HG03097 (cell line): ENCODE measurements at regions not wholly inside any gene's neighbourhood (a gene's known extent, or its start where the extent isn't known, plus 50 kb on each side); places are given as distances from the start of the nearest gene placed in this dataset.

Experiments
- ATAC-seq: cut with Tn5 transposase; IDR thresholded peaks from one replicate; pipeline ENCODE4 v1.9.1; 2021; ENCODE audit not compliant: unreplicated experiment, low FRiP score

DNA sequence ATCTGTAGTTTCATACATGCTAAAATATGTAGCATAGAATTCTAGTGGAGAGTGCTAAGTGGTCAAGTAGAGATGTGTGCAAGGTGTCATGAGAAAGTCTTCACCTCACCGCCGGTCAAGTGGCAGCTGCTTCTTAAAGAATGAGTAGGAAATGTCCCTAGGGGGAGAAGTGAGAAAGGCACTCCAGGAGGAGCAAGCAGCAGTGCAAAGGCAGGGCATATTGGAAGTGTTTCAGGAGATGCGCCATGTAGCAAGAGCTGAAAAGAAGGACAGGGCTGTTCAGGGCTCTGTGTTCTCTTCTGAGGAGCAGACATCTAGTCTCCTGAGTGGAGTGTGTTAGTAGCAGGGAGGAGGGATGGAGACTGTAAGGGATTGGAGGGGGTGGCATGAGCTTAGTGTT is 312.4 kb upstream of the SEMA6D start:
- ATAC-seq, result no peak

- no peak for ATAC-seq
These were observed 311.7 kb upstream of the SEMA6D start for GRCh38 chr15:47405365-47406162.

- no peak for ATAC-seq
These were observed 309.6 kb upstream of the SEMA6D start for GRCh38 chr15:47407692-47408091.

- no peak for ATAC-seq
These were observed 308.3 kb upstream of the SEMA6D start for GRCh38 chr15:47409038-47409437.

DNA sequence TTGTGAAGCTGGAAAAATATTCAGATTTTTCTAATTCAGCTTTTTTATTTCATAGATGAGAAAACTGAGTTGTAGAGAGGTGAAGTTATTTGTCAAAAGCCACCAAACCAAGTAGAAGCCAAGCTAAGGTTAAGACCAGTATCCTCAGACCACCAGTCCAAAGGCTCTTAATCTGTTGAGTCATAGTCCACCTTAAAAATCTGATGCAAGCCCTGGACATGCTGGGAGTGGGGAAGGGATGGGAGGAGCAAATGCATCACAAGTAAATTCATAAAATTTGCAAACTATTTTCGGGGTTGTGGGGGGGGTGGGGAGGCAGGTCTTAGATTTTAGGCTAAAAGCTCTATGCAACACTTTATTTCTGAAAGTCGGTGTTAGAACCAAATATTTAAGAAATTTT is 307.7 kb upstream of the SEMA6D start:
- no peak for ATAC-seq

DNA sequence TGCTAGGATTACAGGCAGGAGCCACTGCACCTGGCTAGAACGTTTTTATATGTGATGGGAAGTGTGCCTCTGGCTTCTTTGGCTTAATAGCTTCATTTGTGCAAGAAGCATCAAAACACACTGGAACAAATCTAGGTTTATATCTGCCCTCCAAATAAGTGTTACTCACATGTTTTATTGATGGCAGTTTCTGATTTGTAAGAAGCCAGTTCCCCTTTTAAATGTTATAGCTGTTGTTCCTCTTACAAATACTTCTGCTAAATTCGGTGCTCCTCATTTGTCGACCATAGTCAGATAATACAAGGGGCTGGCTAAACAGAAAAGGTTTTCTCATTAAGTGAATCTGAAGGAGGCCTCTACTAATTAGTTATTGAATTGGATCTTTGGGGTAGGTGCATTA is 307.1 kb upstream of the SEMA6D start:
- ATAC-seq, result no peak

DNA sequence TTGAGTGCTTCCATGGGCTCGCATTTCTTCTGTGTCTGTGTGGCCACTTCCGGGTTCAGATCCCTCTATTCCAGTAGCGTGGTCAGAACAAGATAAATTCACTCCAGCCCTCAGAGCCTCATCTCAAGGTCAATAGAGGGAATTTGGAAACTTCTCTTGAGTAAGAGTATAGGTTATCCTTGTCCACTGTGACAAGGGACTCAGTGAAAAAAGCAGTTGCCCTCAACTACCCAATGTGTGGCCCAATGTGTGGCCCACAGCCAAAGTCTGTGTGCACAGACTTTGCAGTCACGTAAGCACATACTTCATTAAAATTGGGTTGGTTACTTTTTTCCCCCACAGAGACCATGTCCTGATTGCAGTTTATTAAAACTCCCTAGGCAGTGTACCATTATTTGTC is 305.6 kb upstream of the SEMA6D start:
- no peak for ATAC-seq

DNA sequence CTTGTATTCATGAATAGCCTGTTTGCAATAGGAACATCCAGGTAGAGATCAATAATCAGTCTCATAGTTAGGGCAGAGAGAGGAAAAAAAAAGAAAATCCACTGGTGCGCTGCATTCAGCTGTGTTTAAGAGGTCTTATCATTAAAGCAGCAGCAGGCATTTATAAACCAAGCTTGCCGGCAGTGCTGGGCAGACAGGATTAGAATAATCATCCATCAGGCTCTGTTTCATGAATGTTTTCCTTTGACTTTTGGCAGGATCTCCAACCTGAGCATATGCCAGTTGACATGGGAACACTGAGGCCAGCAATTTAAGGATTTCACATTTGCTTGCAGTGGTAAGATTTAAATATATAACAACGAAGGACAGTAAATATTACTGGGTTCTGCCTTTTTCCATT is 305.2 kb upstream of the SEMA6D start:
- ATAC-seq, result no peak

GRCh38 chr15:47412802-47413201 is 304.5 kb upstream of the SEMA6D start:
- ATAC-seq, result no peak

- no peak for ATAC-seq
These were observed 303.1 kb upstream of the SEMA6D start for GRCh38 chr15:47414207-47414606.

DNA sequence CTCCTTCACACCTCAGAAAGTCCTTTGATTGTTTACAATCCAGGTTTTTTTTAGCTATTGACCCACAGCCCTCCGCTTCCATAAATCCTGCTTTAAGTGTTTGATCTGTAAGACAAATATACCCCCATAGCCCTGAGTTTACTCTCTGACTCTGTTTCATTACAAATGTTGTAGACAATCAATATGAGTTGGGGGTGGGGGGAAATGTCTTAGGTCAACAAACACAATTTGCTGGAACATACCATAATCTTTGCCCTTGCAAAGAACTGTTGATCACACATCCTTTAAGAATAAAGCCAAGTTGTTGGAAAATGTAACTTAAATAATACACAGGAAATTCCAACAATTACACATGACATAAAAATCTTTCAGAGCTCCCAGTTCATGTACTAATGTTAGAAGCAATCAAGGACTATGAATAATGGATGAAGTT is 301.8 kb upstream of the SEMA6D start:
- no peak for ATAC-seq

DNA sequence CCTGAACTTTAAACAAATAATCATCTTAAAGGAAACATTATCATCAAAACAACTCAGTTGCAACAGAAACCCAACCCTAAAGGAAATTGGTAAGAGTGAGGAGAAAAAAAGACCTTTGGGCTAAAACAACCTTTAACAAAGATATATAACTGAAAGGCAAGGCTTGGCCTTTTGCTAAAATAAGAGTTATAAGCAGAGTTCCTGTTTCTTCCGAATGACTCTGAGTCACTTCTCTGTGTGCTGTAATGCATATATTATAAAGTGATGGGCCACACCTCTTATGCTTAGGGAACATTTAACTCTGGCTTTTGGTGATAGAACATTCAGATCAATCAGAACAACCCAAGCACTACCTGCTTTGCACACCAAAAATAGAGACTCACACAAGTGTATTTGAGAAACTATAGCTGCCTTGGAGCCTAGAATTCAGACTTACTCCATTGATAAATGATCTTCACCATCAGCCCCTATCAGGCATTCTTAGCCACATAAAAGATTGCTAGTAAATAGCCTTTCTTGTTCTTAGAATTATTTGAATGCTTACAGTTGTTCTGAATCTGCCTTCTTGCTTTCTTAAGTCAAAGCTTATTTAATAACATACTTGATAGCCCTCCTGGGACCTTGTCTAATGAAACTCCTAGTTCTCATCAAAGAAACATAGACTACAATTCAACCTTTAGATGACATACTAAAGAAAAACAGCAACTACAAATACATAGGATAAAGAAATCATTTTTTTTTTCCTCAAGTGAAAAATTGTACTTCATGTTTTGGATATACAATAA is 294.2 kb upstream of the SEMA6D start:
- ATAC-seq, result no peak

- no peak for ATAC-seq
These were observed 289.8 kb upstream of the SEMA6D start for GRCh38 chr15:47427463-47427862.

DNA sequence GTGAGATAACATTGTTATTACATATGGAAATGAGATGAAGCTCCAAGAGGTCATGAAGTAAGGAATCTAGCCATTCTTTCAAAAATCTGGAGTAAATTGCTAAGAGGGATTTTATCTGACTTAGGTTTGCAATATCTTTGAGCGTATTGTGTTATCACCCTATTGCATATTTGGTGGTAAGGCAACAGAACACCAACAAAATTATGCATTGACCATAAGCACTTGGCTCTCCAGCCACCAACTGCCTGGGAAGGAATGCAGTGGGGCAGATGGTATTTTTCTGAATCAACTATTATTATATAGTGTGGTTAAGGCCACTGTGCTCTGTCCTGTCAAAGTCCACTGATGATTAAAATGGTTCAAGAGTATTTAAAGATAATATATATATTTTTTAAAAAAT is 287.9 kb upstream of the SEMA6D start:
- ATAC-seq, result no peak

GRCh38 chr15:47431501-47431900 is 285.8 kb upstream of the SEMA6D start:
- ATAC-seq, result no peak

DNA sequence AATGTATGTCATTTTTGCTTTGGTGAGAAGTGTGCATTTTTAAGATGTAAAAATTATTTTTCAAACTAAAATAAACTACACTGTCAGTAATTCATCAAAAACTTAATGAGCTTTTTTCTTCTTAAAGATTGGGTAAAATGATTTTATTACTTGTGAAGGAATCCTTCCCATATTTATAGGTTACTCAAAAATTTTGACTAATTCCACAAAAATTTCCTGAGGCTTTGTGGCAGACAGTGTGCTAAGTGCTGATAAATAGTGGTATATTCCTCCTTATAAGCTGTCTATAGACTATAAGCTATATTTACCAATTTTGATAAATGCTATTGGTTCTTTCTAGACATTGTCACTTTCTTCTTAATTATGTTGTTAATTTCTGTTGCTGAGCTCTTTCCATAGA is 284.5 kb upstream of the SEMA6D start:
- ATAC-seq, result no peak

DNA sequence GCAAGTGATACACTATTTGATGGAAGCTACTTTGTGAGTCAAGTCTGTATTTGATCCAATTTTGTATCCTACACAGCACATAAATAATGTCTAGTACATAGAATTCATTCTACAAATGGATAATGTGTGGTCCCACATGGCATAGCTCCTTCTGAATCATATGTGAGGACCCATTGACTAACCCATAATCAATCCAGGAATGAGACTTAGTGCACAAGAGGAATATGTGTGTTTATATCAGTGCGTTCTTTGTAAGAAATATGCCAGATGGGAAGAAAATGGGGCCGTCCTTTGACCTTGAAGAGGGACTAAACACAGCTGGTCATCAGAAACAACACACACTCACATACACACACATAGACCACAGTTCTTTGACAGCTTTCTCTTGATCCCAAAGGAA is 282.7 kb upstream of the SEMA6D start:
- ATAC-seq, result no peak

- no peak for ATAC-seq
These were observed 279.8 kb upstream of the SEMA6D start for GRCh38 chr15:47437491-47437890.

- no peak for ATAC-seq
These were observed 277.9 kb upstream of the SEMA6D start for GRCh38 chr15:47439146-47440111.

DNA sequence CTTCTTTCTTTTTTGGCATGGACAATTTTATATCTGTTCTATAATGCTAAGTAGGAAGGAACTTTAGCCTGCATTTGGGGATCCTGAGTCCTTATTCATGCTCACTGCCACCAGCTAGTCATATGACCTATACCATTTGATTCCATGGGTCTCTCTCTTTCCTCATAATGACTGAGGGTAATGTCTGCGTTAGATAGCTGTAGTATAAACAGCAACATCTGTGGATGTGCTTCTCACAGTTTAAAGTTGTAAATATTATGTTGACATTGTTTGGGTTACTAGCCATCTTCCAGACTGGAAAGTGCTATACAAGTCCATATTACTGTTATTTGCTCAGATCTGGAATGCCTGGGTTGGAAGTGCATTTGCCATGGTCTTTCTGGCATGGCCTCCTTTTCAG is 274.9 kb upstream of the SEMA6D start:
- no peak for ATAC-seq

GRCh38 chr15:47443839-47444238 is 273.5 kb upstream of the SEMA6D start:
- no peak for ATAC-seq
